HCT116 (cell line): ENCODE measurements at regions not wholly inside any gene's neighbourhood (a gene's known extent, or its start where the extent isn't known, plus 50 kb on each side); places are given as distances from the start of the nearest gene placed in this dataset.

Source experiments
- CTCF ChIP-seq, 3 experiments: fragments of 200-600 bp in 1 of 3; sonication (generic) in 1 of 3; IDR thresholded peaks in 2 of 3; conservative IDR thresholded peaks in 1 of 3; 2 replicates each; pipeline ENCODE4 v1.5.1; 2012 to 2017; ENCODE audit warnings: low read depth in 2 of 3, low read length in 2 of 3, antibody characterized with exemption in 1 of 3, borderline replicate concordance in 1 of 3, control low read depth in 1 of 3, mild to moderate bottlenecking in 1 of 3, mixed read lengths in 1 of 3, mixed run types in 1 of 3, moderate library complexity in 1 of 3; ENCODE audit not compliant: insufficient read depth in 1 of 3
- EZH2 ChIP-seq: fragments of 200-600 bp; sonication (generic); IDR thresholded peaks from 2 replicates; pipeline ENCODE4 v1.6.1; 2017; ENCODE audit warnings: antibody characterized with exemption, mixed run types
- MAX ChIP-seq: IDR thresholded peaks from 2 replicates; pipeline ENCODE4 v1.6.1; 2012
- POLR2A ChIP-seq: IDR thresholded peaks from 2 replicates; pipeline ENCODE4 v1.7.0; 2011; ENCODE audit warnings: borderline replicate concordance; ENCODE audit not compliant: insufficient read depth, insufficient read length; ENCODE audit errors: extremely low read depth
- POLR2AphosphoS5 ChIP-seq: IDR thresholded peaks from 2 replicates; pipeline ENCODE4 v1.6.1; 2011; ENCODE audit warnings: mild to moderate bottlenecking, low read depth, low read length, moderate library complexity
- REST ChIP-seq: IDR thresholded peaks from 2 replicates; pipeline ENCODE4 v1.6.1; 2012; ENCODE audit warnings: low read depth
- SP1 ChIP-seq: IDR thresholded peaks from 2 replicates; pipeline ENCODE4 v1.6.1; 2012; ENCODE audit warnings: low read depth
- YY1 ChIP-seq: IDR thresholded peaks from 2 replicates; pipeline ENCODE4 v1.6.1; 2011; ENCODE audit warnings: low read length, low read depth, moderate library complexity, mild to moderate bottlenecking; ENCODE audit not compliant: insufficient replicate concordance; ENCODE audit errors: extremely low read depth
- ZNF274 ChIP-seq: fragments of 200-500 bp; sonication (Bioruptor generic); IDR thresholded peaks from 2 replicates; pipeline ENCODE4 v1.6.1; 2014; ENCODE audit warnings: mild to moderate bottlenecking, low read depth, low read length, inconsistent platforms

- no peak for TF ChIP-seq CTCF (IDR thresholded peaks at IDR 0.05 in 2 of 3, conservative IDR thresholded peaks at IDR 0.05 in 1 of 3; ENCODE audit: borderline replicate concordance in 1 of 3, insufficient read depth in 1 of 3, low read depth in 2 of 3, low read length in 2 of 3)
- no peak for TF ChIP-seq REST
- TF ChIP-seq YY1 = no peak
- TF ChIP-seq POLR2A = no peak
- TF ChIP-seq SP1 = no peak
- TF ChIP-seq EZH2 = no peak
- TF ChIP-seq ZNF274 = no peak
- TF ChIP-seq POLR2AphosphoS5 = no peak
- TF ChIP-seq MAX = no peak
These were observed 74.4 kb upstream of the SCN10A start for GRCh38 chr3:38890426-38890825.
